Mammary epithelial cell (primary cell): ENCODE measurements at regions not wholly inside any gene's neighbourhood (a gene's known extent, or its start where the extent isn't known, plus 50 kb on each side); places are given as distances from the start of the nearest gene placed in this dataset.

Experiments used
- EZH2 ChIP-seq: IDR thresholded peaks from 2 replicates; pipeline ENCODE4 v1.6.1; 2012; ENCODE audit warnings: low read length, inconsistent platforms, borderline replicate concordance
- TF ChIP-seq, protein P1 (sequence below), 2 donors: IDR thresholded peaks in 1 of 2; conservative IDR thresholded peaks in 1 of 2; 2 replicates each; pipeline ENCODE4 v1.5.1; 2011 to 2012; ENCODE audit warnings: inconsistent platforms in 2 of 2, low read length in 2 of 2, mild to moderate bottlenecking in 2 of 2, control low read depth in 1 of 2, low read depth in 1 of 2; ENCODE audit not compliant: insufficient read depth in 1 of 2; ENCODE audit errors: extremely low read depth in 1 of 2

DNA sequence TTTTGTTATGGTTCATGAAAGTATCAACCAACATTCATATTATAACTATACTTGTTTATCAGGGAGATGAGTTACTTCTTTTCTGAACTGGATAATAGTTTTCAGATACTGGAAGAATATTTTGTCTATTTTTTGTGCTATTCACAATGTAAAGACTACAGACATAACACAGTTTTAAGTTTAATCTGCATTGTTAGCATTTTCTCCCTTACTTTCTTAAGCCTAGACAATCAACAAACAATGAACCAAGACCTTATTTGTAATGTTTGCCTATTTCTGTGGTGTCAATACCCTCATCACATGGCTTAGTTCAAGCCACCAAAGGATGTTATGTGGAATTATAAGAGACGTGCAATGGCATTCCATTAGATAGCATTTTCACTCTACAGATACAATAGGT, 119.5 kb downstream of the CAVIN4 start:
- TF ChIP-seq, protein P1, sequence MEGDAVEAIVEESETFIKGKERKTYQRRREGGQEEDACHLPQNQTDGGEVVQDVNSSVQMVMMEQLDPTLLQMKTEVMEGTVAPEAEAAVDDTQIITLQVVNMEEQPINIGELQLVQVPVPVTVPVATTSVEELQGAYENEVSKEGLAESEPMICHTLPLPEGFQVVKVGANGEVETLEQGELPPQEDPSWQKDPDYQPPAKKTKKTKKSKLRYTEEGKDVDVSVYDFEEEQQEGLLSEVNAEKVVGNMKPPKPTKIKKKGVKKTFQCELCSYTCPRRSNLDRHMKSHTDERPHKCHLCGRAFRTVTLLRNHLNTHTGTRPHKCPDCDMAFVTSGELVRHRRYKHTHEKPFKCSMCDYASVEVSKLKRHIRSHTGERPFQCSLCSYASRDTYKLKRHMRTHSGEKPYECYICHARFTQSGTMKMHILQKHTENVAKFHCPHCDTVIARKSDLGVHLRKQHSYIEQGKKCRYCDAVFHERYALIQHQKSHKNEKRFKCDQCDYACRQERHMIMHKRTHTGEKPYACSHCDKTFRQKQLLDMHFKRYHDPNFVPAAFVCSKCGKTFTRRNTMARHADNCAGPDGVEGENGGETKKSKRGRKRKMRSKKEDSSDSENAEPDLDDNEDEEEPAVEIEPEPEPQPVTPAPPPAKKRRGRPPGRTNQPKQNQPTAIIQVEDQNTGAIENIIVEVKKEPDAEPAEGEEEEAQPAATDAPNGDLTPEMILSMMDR (conservative IDR thresholded peaks at IDR 0.05 in 1 of 2, IDR thresholded peaks at IDR 0.05 in 1 of 2; ENCODE audit: extremely low read depth in 1 of 2, insufficient read depth in 1 of 2, low read depth in 1 of 2, low read length in 2 of 2), result no peak
- no peak for TF ChIP-seq EZH2
